H9 (cell line): ENCODE measurements at regions not wholly inside any gene's neighbourhood (a gene's known extent, or its start where the extent isn't known, plus 50 kb on each side); places are given as distances from the start of the nearest gene placed in this dataset.
"Not testable (repeated sequence)": the region's sequence is repeated elsewhere in the genome, so short reads cannot be mapped to it uniquely, and the experiment has no call there.

ENCODE experiments used
- DNase-seq: peaks from one replicate; pipeline ENCODE4 v3.0.0-alpha.2; 2017
- H2AFZ ChIP-seq: one replicate; pipeline ENCODE4 v1.6.1; 2013; ENCODE audit warnings: mild to moderate bottlenecking, low read length, control low read depth, moderate library complexity
- H2AK5ac ChIP-seq: 2 replicates; pipeline ENCODE4 v1.6.1; 2013; ENCODE audit warnings: low read length, control low read depth, mixed read lengths; ENCODE audit not compliant: insufficient read length
- H2BK120ac ChIP-seq: one replicate; pipeline ENCODE4 v1.6.1; 2013; ENCODE audit warnings: low read depth, mild to moderate bottlenecking, low read length, control low read depth, inconsistent platforms; ENCODE audit not compliant: poor library complexity, severe bottlenecking
- H2BK12ac ChIP-seq: 2 replicates; pipeline ENCODE4 v1.6.1; 2013; ENCODE audit warnings: low read length, control low read depth, mixed read lengths, low read depth; ENCODE audit not compliant: insufficient read length
- H2BK15ac ChIP-seq: 2 replicates; pipeline ENCODE4 v1.6.1; 2013; ENCODE audit warnings: low read depth, low read length, control low read depth
- H2BK20ac ChIP-seq: one replicate; pipeline ENCODE4 v1.6.1; 2013; ENCODE audit warnings: low read depth, mild to moderate bottlenecking, low read length, control low read depth, inconsistent platforms; ENCODE audit not compliant: poor library complexity, severe bottlenecking
- H2BK5ac ChIP-seq: 2 replicates; pipeline ENCODE4 v1.6.1; 2013; ENCODE audit warnings: low read length, control low read depth, mixed read lengths; ENCODE audit not compliant: insufficient read length
- H3K14ac ChIP-seq: 2 replicates; pipeline ENCODE4 v1.6.1; 2013; ENCODE audit warnings: low read length, control low read depth; ENCODE audit not compliant: insufficient read depth
- H3K18ac ChIP-seq: 2 replicates; pipeline ENCODE4 v1.6.1; 2013; ENCODE audit warnings: low read depth, mild to moderate bottlenecking, mixed read lengths, low read length, control low read depth; ENCODE audit not compliant: insufficient read length
- H3K23ac ChIP-seq: 2 replicates; pipeline ENCODE4 v1.6.1; 2013; ENCODE audit warnings: low read length, control low read depth, mixed read lengths, low read depth; ENCODE audit not compliant: insufficient read length
- H3K23me2 ChIP-seq: 2 replicates; pipeline ENCODE4 v1.6.1; 2013; ENCODE audit warnings: low read depth, mild to moderate bottlenecking, mixed read lengths, low read length, control low read depth; ENCODE audit not compliant: insufficient read length, poor library complexity, severe bottlenecking
- H3K27ac ChIP-seq: 2 replicates; pipeline ENCODE4 v1.5.1; 2013; ENCODE audit warnings: low read length, control low read depth, mixed read lengths, low read depth; ENCODE audit not compliant: insufficient read length
- H3K27me3 ChIP-seq: 2 replicates; pipeline ENCODE4 v1.6.1; 2013; ENCODE audit warnings: low read length, control low read depth, inconsistent platforms; ENCODE audit not compliant: insufficient read depth
- H3K4ac ChIP-seq: 2 replicates; pipeline ENCODE4 v1.6.1; 2013; ENCODE audit warnings: low read depth, mild to moderate bottlenecking, control low read depth, inconsistent platforms, low read length, moderate library complexity
- H3K4me1 ChIP-seq: 2 replicates; pipeline ENCODE4 v1.6.1; 2013; ENCODE audit warnings: low read length, control low read depth, inconsistent platforms; ENCODE audit not compliant: insufficient read depth
- H3K4me2 ChIP-seq: 2 replicates; pipeline ENCODE4 v1.6.1; 2013; ENCODE audit warnings: low read length, control low read depth, mixed read lengths; ENCODE audit not compliant: insufficient read length, insufficient read depth
- H3K56ac ChIP-seq: 2 replicates; pipeline ENCODE4 v1.6.1; 2013; ENCODE audit warnings: low read depth, mild to moderate bottlenecking, mixed read lengths, low read length, control low read depth; ENCODE audit not compliant: insufficient read length
- H3K79me1 ChIP-seq: 2 replicates; pipeline ENCODE4 v1.6.1; 2013; ENCODE audit warnings: low read depth, mild to moderate bottlenecking, moderate library complexity, low read length, control low read depth, inconsistent platforms; ENCODE audit not compliant: insufficient read depth, poor library complexity, severe bottlenecking
- H3K79me2 ChIP-seq: 2 replicates; pipeline ENCODE4 v1.6.1; 2013; ENCODE audit warnings: low read length, control low read depth, inconsistent platforms; ENCODE audit not compliant: insufficient read depth
- H3K9ac ChIP-seq: 2 replicates; pipeline ENCODE4 v1.6.1; 2013; ENCODE audit warnings: low read length, control low read depth, mixed read lengths; ENCODE audit not compliant: insufficient read length; ENCODE audit errors: extremely low read depth
- H3K9me3 ChIP-seq: one replicate; pipeline ENCODE4 v1.6.1; 2013; ENCODE audit warnings: low read depth, low read length, inconsistent platforms; ENCODE audit not compliant: control insufficient read depth
- H3T11ph ChIP-seq: one replicate; pipeline ENCODE4 v1.6.1; 2013; ENCODE audit warnings: mild to moderate bottlenecking, low read length, control low read depth, inconsistent platforms
- H4K20me1 ChIP-seq: one replicate; pipeline ENCODE4 v1.6.1; 2013; ENCODE audit not compliant: control insufficient read depth, insufficient read length, insufficient read depth
- H4K5ac ChIP-seq: 2 replicates; pipeline ENCODE4 v1.6.1; 2013; ENCODE audit warnings: low read depth, mild to moderate bottlenecking, mixed read lengths, low read length, control low read depth; ENCODE audit not compliant: insufficient read length
- H4K8ac ChIP-seq: replicated peaks from 2 replicates; pipeline ENCODE4 v1.6.1; 2013; ENCODE audit warnings: low read length, control low read depth, mixed read lengths, low read depth; ENCODE audit not compliant: insufficient read length
- H4K91ac ChIP-seq: 2 replicates; pipeline ENCODE4 v1.6.1; 2013; ENCODE audit warnings: low read depth, mild to moderate bottlenecking, moderate library complexity, mixed read lengths, low read length, control low read depth; ENCODE audit not compliant: insufficient read length
- H3K27ac Mint-ChIP-seq, 3 experiments: 2 replicates in 2 of 3; 3 replicates in 1 of 3; pipeline ENCODE4 v1.8.0; 2020 to 2021; ENCODE audit warnings: mixed read lengths in 3 of 3, mild to moderate bottlenecking in 1 of 3, moderate library complexity in 1 of 3
- H3K27me3 Mint-ChIP-seq: 2 replicates; pipeline ENCODE4 v1.8.0; 2021; ENCODE audit warnings: low read depth, mild to moderate bottlenecking, moderate library complexity, mixed read lengths
- H3K36me3 Mint-ChIP-seq, 3 experiments: 2 replicates in 2 of 3; 3 replicates in 1 of 3; pipeline ENCODE4 v1.8.0; 2020 to 2021; ENCODE audit warnings: low read depth in 3 of 3, mixed read lengths in 3 of 3; ENCODE audit not compliant: insufficient read depth in 1 of 3
- H3K4me1 Mint-ChIP-seq, 2 experiments: 2 replicates each; pipeline ENCODE4 v1.8.0; 2020; ENCODE audit warnings: mixed read lengths in 2 of 2
- H3K4me3 Mint-ChIP-seq, 2 experiments: 2 replicates in 1 of 2; 3 replicates in 1 of 2; pipeline ENCODE4 v1.8.0; 2020 to 2021; ENCODE audit warnings: mild to moderate bottlenecking in 2 of 2, mixed read lengths in 2 of 2, moderate library complexity in 1 of 2
- H3K9me3 Mint-ChIP-seq, 2 experiments: 2 replicates in 1 of 2; 3 replicates in 1 of 2; pipeline ENCODE4 v1.8.0; 2020; ENCODE audit warnings: mild to moderate bottlenecking in 2 of 2, mixed read lengths in 2 of 2, moderate library complexity in 1 of 2
- WGBS: extraction: QIAGEN DNeasy Blood & Tissue Kit; methylation state at CpG from one replicate; pipeline ENCODE4 v1.1.7; 2013; ENCODE audit warnings: missing lambda C conversion rate, low lambda C conversion rate, mixed read lengths; ENCODE audit not compliant: insufficient read length; ENCODE audit errors: extremely low coverage; 5-methylcytosine and 5-hydroxymethylcytosine counted together
- TF ChIP-seq, protein P1 (sequence below): fragments of 200-600 bp; sonication (generic); conservative IDR thresholded peaks from 3 replicates; pipeline ENCODE4 v1.8.0; 2021; ENCODE audit warnings: antibody characterized with exemption, mild to moderate bottlenecking

DNA sequence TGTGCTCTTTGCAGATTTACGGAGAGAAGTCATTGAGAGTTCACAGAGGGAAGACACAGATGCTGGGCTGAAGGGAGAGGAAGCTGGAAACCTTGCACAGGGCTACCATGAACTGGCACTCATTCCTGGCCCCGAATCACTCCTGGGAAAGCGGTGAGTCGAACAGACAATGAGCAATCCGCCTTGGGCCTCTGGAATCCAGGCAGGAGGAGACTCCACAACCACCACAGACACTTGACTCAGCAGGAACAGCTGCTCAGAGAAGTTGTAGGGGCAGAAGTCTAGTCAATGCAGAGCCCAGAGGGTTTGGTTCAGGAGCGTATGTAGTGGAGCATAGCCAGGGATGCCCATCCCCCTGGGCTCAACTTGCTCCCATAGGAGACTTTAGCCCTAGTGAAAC is 62.8 kb upstream of the GRIA3 start:
- H2BK12ac ChIP-seq, result no peak overlapping the region
- no peak overlapping the region for H4K8ac ChIP-seq
- H3K9me3 ChIP-seq, result peaks cover 1% of the 10 kb centered on the region
- Mint-ChIP-seq H3K4me1 (no peaks in the 10 kb centered on the region), H3K36me3 (no peaks in the 10 kb centered on the region; a peak in 2 of 7 replicates), H3K27me3 (no peaks in the 10 kb centered on the region), H3K4me3 (no peak overlapping the region), H3K9me3 (peaks cover 2 to 72% of the 10 kb centered on the region in 2 experiments), H3K27ac (no peak overlapping the region)
- no peak overlapping the region for H2BK120ac ChIP-seq
- no peaks in the 10 kb centered on the region for H3K79me1 ChIP-seq
- no peaks in the 10 kb centered on the region for H4K20me1 ChIP-seq
- H3K4me2 ChIP-seq, result no peak overlapping the region
- no peaks in the 10 kb centered on the region for H3K4me1 ChIP-seq
- no peak overlapping the region for H2AFZ ChIP-seq
- H3K14ac ChIP-seq, result no peak overlapping the region
- no peak overlapping the region for H3K56ac ChIP-seq
- no peak overlapping the region for H4K5ac ChIP-seq
- H3K23ac ChIP-seq, result no peak overlapping the region
- H3K27me3 ChIP-seq, result no peaks in the 10 kb centered on the region
- no peak overlapping the region for H3K18ac ChIP-seq
- TF ChIP-seq, protein P1, sequence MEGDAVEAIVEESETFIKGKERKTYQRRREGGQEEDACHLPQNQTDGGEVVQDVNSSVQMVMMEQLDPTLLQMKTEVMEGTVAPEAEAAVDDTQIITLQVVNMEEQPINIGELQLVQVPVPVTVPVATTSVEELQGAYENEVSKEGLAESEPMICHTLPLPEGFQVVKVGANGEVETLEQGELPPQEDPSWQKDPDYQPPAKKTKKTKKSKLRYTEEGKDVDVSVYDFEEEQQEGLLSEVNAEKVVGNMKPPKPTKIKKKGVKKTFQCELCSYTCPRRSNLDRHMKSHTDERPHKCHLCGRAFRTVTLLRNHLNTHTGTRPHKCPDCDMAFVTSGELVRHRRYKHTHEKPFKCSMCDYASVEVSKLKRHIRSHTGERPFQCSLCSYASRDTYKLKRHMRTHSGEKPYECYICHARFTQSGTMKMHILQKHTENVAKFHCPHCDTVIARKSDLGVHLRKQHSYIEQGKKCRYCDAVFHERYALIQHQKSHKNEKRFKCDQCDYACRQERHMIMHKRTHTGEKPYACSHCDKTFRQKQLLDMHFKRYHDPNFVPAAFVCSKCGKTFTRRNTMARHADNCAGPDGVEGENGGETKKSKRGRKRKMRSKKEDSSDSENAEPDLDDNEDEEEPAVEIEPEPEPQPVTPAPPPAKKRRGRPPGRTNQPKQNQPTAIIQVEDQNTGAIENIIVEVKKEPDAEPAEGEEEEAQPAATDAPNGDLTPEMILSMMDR, result no peak
- no peak overlapping the region for H3K4ac ChIP-seq
- H3K27ac ChIP-seq, result no peak overlapping the region
- no CpG with 5 or more reads among the region's 6 CpGs for WGBS
- H2BK20ac ChIP-seq, result no peak overlapping the region
- no peak overlapping the region for H2BK15ac ChIP-seq
- no peak overlapping the region for H2BK5ac ChIP-seq
- no peak overlapping the region for H4K91ac ChIP-seq
- H3T11ph ChIP-seq, result no peak overlapping the region
- no peak for DNase-seq
- H3K23me2 ChIP-seq, result no peaks in the 10 kb centered on the region
- no peaks in the 10 kb centered on the region for H3K79me2 ChIP-seq
- H3K9ac ChIP-seq, result no peak overlapping the region
- H2AK5ac ChIP-seq, result no peak overlapping the region

GRCh38 chrX:123129805-123130204 is 54.3 kb upstream of the GRIA3 start:
- not testable (repeated sequence) for H2BK15ac ChIP-seq, H3K23me2 ChIP-seq, H2AK5ac ChIP-seq, H3K4me1 ChIP-seq, H3K79me2 ChIP-seq, H2BK12ac ChIP-seq, H4K8ac ChIP-seq, H4K91ac ChIP-seq, H3K9ac ChIP-seq, H3K27me3 Mint-ChIP-seq, H2BK120ac ChIP-seq, H3T11ph ChIP-seq, H2AFZ ChIP-seq, H3K4ac ChIP-seq, DNase-seq, H4K20me1 ChIP-seq, H3K79me1 ChIP-seq, H3K56ac ChIP-seq, H3K27me3 ChIP-seq, H3K23ac ChIP-seq, H3K4me1 Mint-ChIP-seq, H2BK5ac ChIP-seq, H3K9me3 ChIP-seq, H4K5ac ChIP-seq, H3K27ac Mint-ChIP-seq, H3K18ac ChIP-seq, H3K4me2 ChIP-seq, H2BK20ac ChIP-seq, H3K4me3 Mint-ChIP-seq, H3K14ac ChIP-seq, H3K27ac ChIP-seq
- peaks cover 0 to 10% (median 0%) of the 10 kb centered on the region in 3 experiments; a peak in 1 of 7 replicates for H3K36me3 Mint-ChIP-seq
- H3K9me3 Mint-ChIP-seq, result peaks cover 7 to 75% of the 10 kb centered on the region in 2 experiments; a peak in 4 of 5 replicates
- WGBS, result no CpG with 5 or more reads among the region's 3 CpGs
